ENCODE measurements at regions not wholly inside any gene's neighbourhood (a gene's known extent, or its start where the extent isn't known, plus 50 kb on each side); places are given as distances from the start of the nearest gene placed in this dataset.
"Not testable (repeated sequence)": the region's sequence is repeated elsewhere in the genome, so short reads cannot be mapped to it uniquely, and the experiment has no call there.

- Histone ChIP-seq H3K4me1 (ENCODE audit: control insufficient read depth, insufficient read depth, low read length) (no peaks in the 10 kb centered on the region), H3K4me3 (ENCODE audit: low read length) (no peak overlapping the region), H3K27me3 (ENCODE audit: control insufficient read depth, insufficient read depth) (no peaks in the 10 kb centered on the region), H3K27ac (ENCODE audit: low read length) (no peak overlapping the region), H3K9me3 (ENCODE audit: control insufficient read depth, low read length) (no peaks in the 10 kb centered on the region)
- intact Hi-C loops (cut with DNase I), result no loop called here
- 86% methylated on average over 2 of the region's 2 CpGs for WGBS
- DNase-seq (no peak), ATAC-seq (no peak)
Measured at GRCh38 chr1:185661971-185662370, 72.2 kb upstream of the HMCN1 start.

- H3K4me3 ChIP-seq (ENCODE audit: low read length), result no peak overlapping the region
- no peak for DNase-seq
- H3K9me3 ChIP-seq (ENCODE audit: control insufficient read depth, low read length), result no peaks in the 10 kb centered on the region
- ATAC-seq, result no peak
- H3K27ac ChIP-seq (ENCODE audit: low read length), result no peak overlapping the region
- no peaks in the 10 kb centered on the region for H3K4me1 ChIP-seq (ENCODE audit: control insufficient read depth, insufficient read depth, low read length)
- H3K27me3 ChIP-seq (ENCODE audit: control insufficient read depth, insufficient read depth), result no peaks in the 10 kb centered on the region
- WGBS, result 79% methylated on average over 3 of the region's 3 CpGs
- intact Hi-C loops (cut with DNase I), result loop anchor here in 1 of 4 donors (10.0 kb wide), 1 partner anchor 62 kb away; no protein-coding TSS in a partner anchor
Measured at GRCh38 chr1:185656663-185657062, 77.5 kb upstream of the HMCN1 start.

- intact Hi-C loops (cut with DNase I), result loop anchor here in 1 of 4 donors (10.0 kb wide), 1 partner anchor 60 kb away; no protein-coding TSS in a partner anchor
- no peak for ATAC-seq
- no peak overlapping the region for H3K27ac ChIP-seq (ENCODE audit: low read length)
Measured at GRCh38 chr1:185654952-185655314, 79.3 kb upstream of the HMCN1 start.

GRCh38 chr1:185654199-185654951 lies 79.8 kb upstream of the HMCN1 start:
- WGBS, result 53% methylated on average over 4 of the region's 4 CpGs
- DNase-seq, result no peak
- intact Hi-C loops (cut with DNase I), result loop anchor here in 1 of 4 donors (10.0 kb wide), 1 partner anchor 60 kb away; no protein-coding TSS in a partner anchor
- H3K4me1 ChIP-seq (ENCODE audit: control insufficient read depth, insufficient read depth, low read length), result no peaks in the 10 kb centered on the region
- no peak overlapping the region for H3K4me3 ChIP-seq (ENCODE audit: low read length)
- ATAC-seq, result peak; percentile 83
- no peaks in the 10 kb centered on the region for H3K27me3 ChIP-seq (ENCODE audit: control insufficient read depth, insufficient read depth)
- no peak overlapping the region for H3K27ac ChIP-seq (ENCODE audit: low read length)
- H3K9me3 ChIP-seq (ENCODE audit: control insufficient read depth, low read length), result no peaks in the 10 kb centered on the region

More at GRCh38 chr1:185654952-185655314, 79.3 kb upstream of the HMCN1 start:
- no peak for DNase-seq
- no peak overlapping the region for H3K4me3 ChIP-seq (ENCODE audit: low read length)
- H3K9me3 ChIP-seq (ENCODE audit: control insufficient read depth, low read length), result no peaks in the 10 kb centered on the region
- H3K4me1 ChIP-seq (ENCODE audit: control insufficient read depth, insufficient read depth, low read length), result no peaks in the 10 kb centered on the region
- H3K27me3 ChIP-seq (ENCODE audit: control insufficient read depth, insufficient read depth), result no peaks in the 10 kb centered on the region

GRCh38 chr1:185653615-185654014 lies 80.6 kb upstream of the HMCN1 start:
- Histone ChIP-seq H3K9me3 (ENCODE audit: control insufficient read depth, low read length) (no peaks in the 10 kb centered on the region), H3K4me3 (ENCODE audit: low read length) (no peak overlapping the region), H3K27ac (ENCODE audit: low read length) (no peak overlapping the region), H3K4me1 (ENCODE audit: control insufficient read depth, insufficient read depth, low read length) (no peaks in the 10 kb centered on the region), H3K27me3 (ENCODE audit: control insufficient read depth, insufficient read depth) (no peaks in the 10 kb centered on the region)
- intact Hi-C loops (cut with DNase I), result loop anchor here in 1 of 4 donors (10.0 kb wide), 1 partner anchor 59 kb away; no protein-coding TSS in a partner anchor
- WGBS, result 90% methylated on average over 1 of the region's 1 CpG
- DNase-seq (no peak), ATAC-seq (no peak)

- DNase-seq, result no peak
- Histone ChIP-seq H3K4me1 (ENCODE audit: control insufficient read depth, insufficient read depth, low read length) (no peaks in the 10 kb centered on the region), H3K9me3 (ENCODE audit: control insufficient read depth, low read length) (no peaks in the 10 kb centered on the region), H3K27ac (ENCODE audit: low read length) (no peak overlapping the region), H3K4me3 (ENCODE audit: low read length) (no peak overlapping the region), H3K27me3 (ENCODE audit: control insufficient read depth, insufficient read depth) (no peaks in the 10 kb centered on the region)
- 91% methylated on average over 2 of the region's 2 CpGs for WGBS
- no peak for ATAC-seq
- intact Hi-C loops (cut with DNase I), result loop anchor here in 1 of 4 donors (10.0 kb wide), 1 partner anchor 58 kb away; no protein-coding TSS in a partner anchor
Measured at GRCh38 chr1:185652348-185652747, 81.8 kb upstream of the HMCN1 start.

- H3K4me1 ChIP-seq (ENCODE audit: control insufficient read depth, insufficient read depth, low read length), result no peaks in the 10 kb centered on the region
- ATAC-seq, result no peak
- no peaks in the 10 kb centered on the region for H3K9me3 ChIP-seq (ENCODE audit: control insufficient read depth, low read length)
- WGBS, result 90% methylated on average over 3 of the region's 3 CpGs
- no peak for DNase-seq
- H3K27me3 ChIP-seq (ENCODE audit: control insufficient read depth, insufficient read depth), result no peaks in the 10 kb centered on the region
- H3K27ac ChIP-seq (ENCODE audit: low read length), result no peak overlapping the region
- intact Hi-C loops (cut with DNase I), result loop anchor here in 1 of 4 donors (10.0 kb wide), 1 partner anchor 56 kb away; no protein-coding TSS in a partner anchor
- H3K4me3 ChIP-seq (ENCODE audit: low read length), result no peak overlapping the region
Measured at GRCh38 chr1:185650602-185651230, 83.5 kb upstream of the HMCN1 start.

GRCh38 chr1:185648858-185649589 lies 85.2 kb upstream of the HMCN1 start:
- DNase-seq, result peak; percentile 15 to 54 (median 41)
- 99% methylated on average over 38 of the region's 38 CpGs for WGBS
- H3K4me3 ChIP-seq (ENCODE audit: low read length), result no peak overlapping the region
- ATAC-seq, result no peak
- intact Hi-C loops (cut with DNase I), result no loop called here
- peaks cover 1% of the 10 kb centered on the region for H3K4me1 ChIP-seq (ENCODE audit: control insufficient read depth, insufficient read depth, low read length)
- no peaks in the 10 kb centered on the region for H3K9me3 ChIP-seq (ENCODE audit: control insufficient read depth, low read length)
- no peak overlapping the region for H3K27ac ChIP-seq (ENCODE audit: low read length)
- no peaks in the 10 kb centered on the region for H3K27me3 ChIP-seq (ENCODE audit: control insufficient read depth, insufficient read depth)

- H3K9me3 ChIP-seq (ENCODE audit: control insufficient read depth, low read length); intact Hi-C loops (cut with DNase I); H3K4me1 ChIP-seq (ENCODE audit: control insufficient read depth, insufficient read depth, low read length); H3K4me3 ChIP-seq (ENCODE audit: low read length); DNase-seq; ATAC-seq; H3K27me3 ChIP-seq (ENCODE audit: control insufficient read depth, insufficient read depth); H3K27ac ChIP-seq (ENCODE audit: low read length): not testable (repeated sequence)
- 92% methylated on average over 12 of the region's 12 CpGs for WGBS
Measured at GRCh38 chr1:185647597-185648267, 86.5 kb upstream of the HMCN1 start.

- Histone ChIP-seq H3K4me1 (ENCODE audit: control insufficient read depth, insufficient read depth, low read length) (peaks cover 1% of the 10 kb centered on the region), H3K27me3 (ENCODE audit: control insufficient read depth, insufficient read depth) (no peaks in the 10 kb centered on the region), H3K27ac (ENCODE audit: low read length) (no peak overlapping the region), H3K9me3 (ENCODE audit: control insufficient read depth, low read length) (no peaks in the 10 kb centered on the region), H3K4me3 (ENCODE audit: low read length) (peak overlapping the region; percentile 26)
- WGBS, result 7% methylated on average over 3 of the region's 3 CpGs
- peak in 2 of 3 donors; percentile 33 to 56 for DNase-seq
- intact Hi-C loops (cut with DNase I), result no loop called here
- peak; percentile 97 to 98 for ATAC-seq
Measured at GRCh38 chr1:185646202-185646683, 87.9 kb upstream of the HMCN1 start.
